WTC11 (cell line): ENCODE measurements at regions not wholly inside any gene's neighbourhood (a gene's known extent, or its start where the extent isn't known, plus 50 kb on each side); places are given as distances from the start of the nearest gene placed in this dataset.

ENCODE experiments used
- HMGA2 ChIP-seq: fragments of 250-450 bp; sonication (Bioruptor Pico); IDR thresholded peaks from 2 replicates; pipeline ENCODE4 v1.4.0; 2021; ENCODE audit warnings: mild to moderate bottlenecking, moderate library complexity
- TCF7 ChIP-seq: sonication (generic); formaldehyde crosslinking; IDR thresholded peaks from 2 replicates; pipeline ENCODE4 v1.8.0; 2022; ENCODE audit warnings: mild to moderate bottlenecking, low read depth, missing genetic modification reagents, moderate library complexity
- TF ChIP-seq, protein P1 (sequence below): fragments of 200-600 bp; IDR thresholded peaks from 2 replicates; pipeline ENCODE4 v1.8.0; 2022; ENCODE audit warnings: antibody characterized with exemption
- TF ChIP-seq, protein P2 (sequence below): sonication (generic); formaldehyde crosslinking; IDR thresholded peaks from 2 replicates; pipeline ENCODE4 v1.8.0; 2022; ENCODE audit warnings: mild to moderate bottlenecking, missing genetic modification reagents

DNA sequence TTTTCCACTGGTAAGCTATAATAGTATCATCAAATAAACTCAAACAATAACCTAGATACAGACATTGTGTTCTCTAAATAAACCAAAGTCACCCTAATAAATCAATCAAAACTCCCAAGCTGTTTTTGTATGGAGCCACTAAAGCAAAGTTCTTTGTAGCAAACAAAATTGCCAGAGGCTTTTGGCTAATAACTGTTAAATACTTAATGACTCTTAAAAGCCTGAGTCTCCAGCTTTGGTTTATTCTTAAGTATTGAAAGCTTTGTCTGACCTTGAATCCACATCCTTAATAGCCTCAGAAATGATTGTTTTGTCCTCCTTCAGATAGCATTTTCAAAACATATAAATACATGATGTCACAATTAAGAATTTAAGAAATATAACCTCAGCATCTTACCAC, 725.3 kb downstream of the SI start:
- TF ChIP-seq, protein P1, sequence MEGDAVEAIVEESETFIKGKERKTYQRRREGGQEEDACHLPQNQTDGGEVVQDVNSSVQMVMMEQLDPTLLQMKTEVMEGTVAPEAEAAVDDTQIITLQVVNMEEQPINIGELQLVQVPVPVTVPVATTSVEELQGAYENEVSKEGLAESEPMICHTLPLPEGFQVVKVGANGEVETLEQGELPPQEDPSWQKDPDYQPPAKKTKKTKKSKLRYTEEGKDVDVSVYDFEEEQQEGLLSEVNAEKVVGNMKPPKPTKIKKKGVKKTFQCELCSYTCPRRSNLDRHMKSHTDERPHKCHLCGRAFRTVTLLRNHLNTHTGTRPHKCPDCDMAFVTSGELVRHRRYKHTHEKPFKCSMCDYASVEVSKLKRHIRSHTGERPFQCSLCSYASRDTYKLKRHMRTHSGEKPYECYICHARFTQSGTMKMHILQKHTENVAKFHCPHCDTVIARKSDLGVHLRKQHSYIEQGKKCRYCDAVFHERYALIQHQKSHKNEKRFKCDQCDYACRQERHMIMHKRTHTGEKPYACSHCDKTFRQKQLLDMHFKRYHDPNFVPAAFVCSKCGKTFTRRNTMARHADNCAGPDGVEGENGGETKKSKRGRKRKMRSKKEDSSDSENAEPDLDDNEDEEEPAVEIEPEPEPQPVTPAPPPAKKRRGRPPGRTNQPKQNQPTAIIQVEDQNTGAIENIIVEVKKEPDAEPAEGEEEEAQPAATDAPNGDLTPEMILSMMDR = no peak
- TF ChIP-seq TCF7 = no peak
- TF ChIP-seq, protein P2, sequence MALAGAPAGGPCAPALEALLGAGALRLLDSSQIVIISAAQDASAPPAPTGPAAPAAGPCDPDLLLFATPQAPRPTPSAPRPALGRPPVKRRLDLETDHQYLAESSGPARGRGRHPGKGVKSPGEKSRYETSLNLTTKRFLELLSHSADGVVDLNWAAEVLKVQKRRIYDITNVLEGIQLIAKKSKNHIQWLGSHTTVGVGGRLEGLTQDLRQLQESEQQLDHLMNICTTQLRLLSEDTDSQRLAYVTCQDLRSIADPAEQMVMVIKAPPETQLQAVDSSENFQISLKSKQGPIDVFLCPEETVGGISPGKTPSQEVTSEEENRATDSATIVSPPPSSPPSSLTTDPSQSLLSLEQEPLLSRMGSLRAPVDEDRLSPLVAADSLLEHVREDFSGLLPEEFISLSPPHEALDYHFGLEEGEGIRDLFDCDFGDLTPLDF (CRISPR knock-in tag) = no peak
- TF ChIP-seq HMGA2 = no peak
